Endothelial cell of umbilical vein (primary cell): ENCODE measurements at regions not wholly inside any gene's neighbourhood (a gene's known extent, or its start where the extent isn't known, plus 50 kb on each side); places are given as distances from the start of the nearest gene placed in this dataset.

Experiments used
- BruUV-seq: library from RNA; stranded (reverse); fragments of 400-500 nt; replicated peaks from 2 replicates; lab custom pipeline; 2021; lab: Mats Ljungman, UMichigan
- CTCF ChIA-PET: fragments of 300-600, 350-600 bp; sonication (Branson Sonifier 250); formaldehyde crosslinking; loops from one replicate; lab custom pipeline; 2021; ENCODE audit warnings: antibody characterized with exemption, inconsistent platforms; lab: Charles Lee
- POLR2A ChIA-PET: fragments of 300-600, 350-600 bp; sonication (Branson Sonifier 250); formaldehyde crosslinking; loops from one replicate; lab custom pipeline; 2021; ENCODE audit warnings: antibody characterized with exemption, inconsistent platforms; lab: Charles Lee
- DNase-seq: peaks from one replicate; pipeline ENCODE4 v3.0.0-alpha.2; 2011; ENCODE audit warnings: low read depth, low spot score
- FAIRE-seq: peaks from 2 replicates; lab custom pipeline; 2011; peaks lifted over from hg19 to GRCh38; lab: Jason Lieb, UNC
- H2AFZ ChIP-seq: 2 replicates; pipeline ENCODE4 v1.6.0; 2012; ENCODE audit warnings: low read depth, low read length, control low read depth, inconsistent platforms
- H3K27ac ChIP-seq: 2 replicates; pipeline ENCODE4 v1.5.1; 2011; ENCODE audit warnings: low read depth, mild to moderate bottlenecking, control low read depth, low read length, moderate library complexity; ENCODE audit not compliant: insufficient read depth
- H3K27me3 ChIP-seq, 2 experiments: 2 replicates each; pipeline versions ENCODE4 v1.6.0 to v1.6.1; 2011; ENCODE audit warnings: low read length in 2 of 2, mixed read lengths in 1 of 2; ENCODE audit not compliant: control insufficient read depth in 2 of 2, insufficient read depth in 2 of 2
- H3K36me3 ChIP-seq, 2 experiments: 2 replicates in 1 of 2; 3 replicates in 1 of 2; pipeline ENCODE4 v1.5.1; 2011; ENCODE audit warnings: low read length in 2 of 2, mild to moderate bottlenecking in 1 of 2, moderate library complexity in 1 of 2; ENCODE audit not compliant: control insufficient read depth in 2 of 2, insufficient read depth in 2 of 2; ENCODE audit errors: extremely low read depth in 1 of 2
- H3K4me1 ChIP-seq: 3 replicates; pipeline ENCODE4 v1.5.1; 2011; ENCODE audit warnings: mild to moderate bottlenecking, low read length; ENCODE audit not compliant: control insufficient read depth, insufficient read depth; ENCODE audit errors: extremely low read depth
- H3K4me2 ChIP-seq: 2 replicates; pipeline ENCODE4 v1.6.1; 2011; ENCODE audit warnings: low read length, control low read depth, mixed read lengths; ENCODE audit not compliant: insufficient read depth
- H3K4me3 ChIP-seq, 3 experiments: fragments of 200-600 bp in 1 of 3; sonication (generic), shearing (Covaris generic) in 1 of 3; replicated peaks in 1 of 3; 2 replicates each; pipeline ENCODE4 v1.5.1; 2011 to 2016; ENCODE audit warnings: control low read depth in 3 of 3, low read length in 3 of 3, mild to moderate bottlenecking in 2 of 3, inconsistent platforms in 1 of 3, low read depth in 1 of 3, moderate library complexity in 1 of 3; ENCODE audit not compliant: insufficient read depth in 1 of 3
- H3K79me2 ChIP-seq: 2 replicates; pipeline ENCODE4 v1.6.0; 2012; ENCODE audit warnings: low read length, inconsistent platforms; ENCODE audit not compliant: control insufficient read depth, insufficient read depth
- H3K9ac ChIP-seq: replicated peaks from 2 replicates; pipeline ENCODE3; 2011; ENCODE audit warnings: low read length, control low read depth; ENCODE audit not compliant: insufficient read depth; ENCODE audit errors: extremely low read depth
- H3K9me1 ChIP-seq: replicated peaks from 3 replicates; pipeline ENCODE4 v1.6.0; 2011; ENCODE audit warnings: mild to moderate bottlenecking, low read length; ENCODE audit not compliant: control insufficient read depth, insufficient read depth; ENCODE audit errors: extremely low read depth
- H3K9me3 ChIP-seq: replicated peaks from 2 replicates; pipeline ENCODE4 v1.5.1; 2012; ENCODE audit warnings: low read length, inconsistent platforms; ENCODE audit not compliant: control insufficient read depth, insufficient read depth
- H4K20me1 ChIP-seq: replicated peaks from 2 replicates; pipeline ENCODE3; 2011; ENCODE audit warnings: mild to moderate bottlenecking, low read length; ENCODE audit not compliant: control insufficient read depth, insufficient read depth; ENCODE audit errors: extremely low read depth
- CTCF ChIP-seq, 2 donors: IDR thresholded peaks; 1 replicate in 1 of 2; 2 replicates in 1 of 2; pipeline ENCODE4 v1.5.1; 2011; ENCODE audit warnings: low read length in 2 of 2, mild to moderate bottlenecking in 2 of 2, moderate library complexity in 2 of 2, control low read depth in 1 of 2, inconsistent platforms in 1 of 2, low read depth in 1 of 2; ENCODE audit not compliant: insufficient read depth in 1 of 2; ENCODE audit errors: extremely low read depth in 1 of 2
- EZH2 ChIP-seq: IDR thresholded peaks from 2 replicates; pipeline ENCODE4 v1.6.1; 2012; ENCODE audit warnings: borderline replicate concordance, low read depth, mild to moderate bottlenecking, moderate library complexity, low read length, inconsistent platforms; ENCODE audit not compliant: severe bottlenecking
- FOS ChIP-seq: IDR thresholded peaks from 2 replicates; pipeline ENCODE4 v1.6.1; 2011; ENCODE audit warnings: mild to moderate bottlenecking, low read length, moderate library complexity, borderline replicate concordance; ENCODE audit not compliant: insufficient read depth
- GATA2 ChIP-seq: IDR thresholded peaks from 2 replicates; pipeline ENCODE4 v1.7.0; 2011; ENCODE audit warnings: low read depth, mild to moderate bottlenecking, moderate library complexity, mixed read lengths, low read length; ENCODE audit not compliant: insufficient read length, insufficient read depth
- JUN ChIP-seq: IDR thresholded peaks from 2 replicates; pipeline ENCODE4 v1.6.1; 2011; ENCODE audit warnings: borderline replicate concordance, low read depth; ENCODE audit not compliant: insufficient read length, insufficient read depth
- MAX ChIP-seq: IDR thresholded peaks from 2 replicates; pipeline ENCODE4 v1.6.1; 2011; ENCODE audit not compliant: insufficient read depth, insufficient read length
- MYC ChIP-seq: IDR thresholded peaks from one replicate; pipeline ENCODE4 v1.6.1; 2011; ENCODE audit warnings: mild to moderate bottlenecking, low read depth, low read length
- POLR2A ChIP-seq: IDR thresholded peaks from 2 replicates; pipeline ENCODE4 v1.6.1; 2012; ENCODE audit warnings: low read depth, mild to moderate bottlenecking, control low read depth, low read length
- POLR2AphosphoS5 ChIP-seq: IDR thresholded peaks from 2 replicates; pipeline ENCODE4 v1.6.1; 2012; ENCODE audit warnings: low read depth, mild to moderate bottlenecking, control low read depth, low read length, moderate library complexity; ENCODE audit not compliant: insufficient read depth
- dilution Hi-C: fragments of 300-500 bp; cut with MboI; formaldehyde crosslinking; loops from one replicate; pipeline ENCODE4 v1.15.0; 2019; ENCODE audit warnings: low sequenced_read_pairs; ENCODE audit not compliant: extremely low pct_ligation_motif_present
- intact Hi-C: fragments of 100-400 bp; cut with micrococcal nuclease; formaldehyde crosslinking; loops from one replicate; pipeline ENCODE4 v1.10.0; 2022

- no peak for FAIRE-seq
- H3K9ac ChIP-seq: no peak overlapping the region
- H3K4me1 ChIP-seq: peaks cover 4% of the 10 kb centered on the region
- CTCF ChIA-PET: no interaction called here
- H3K9me3 ChIP-seq: no peaks in the 10 kb centered on the region
- H3K4me2 ChIP-seq: no peak overlapping the region
- no peak for DNase-seq
- POLR2A ChIA-PET: no interaction called here
- TF ChIP-seq EZH2: no peak
- no peak for TF ChIP-seq POLR2A
- TF ChIP-seq POLR2AphosphoS5: no peak
- TF ChIP-seq GATA2: no peak
- no peak for TF ChIP-seq MYC
- TF ChIP-seq JUN: no peak
- no peak for TF ChIP-seq FOS
- TF ChIP-seq MAX: no peak
- no peak for TF ChIP-seq CTCF (IDR thresholded peaks at IDR 0.05; ENCODE audit: extremely low read depth in 1 of 2, insufficient read depth in 1 of 2, low read depth in 1 of 2, low read length in 2 of 2)
- no peak overlapping the region for H2AFZ ChIP-seq
- H3K9me1 ChIP-seq: no peaks in the 10 kb centered on the region
- H4K20me1 ChIP-seq: no peaks in the 10 kb centered on the region
- no peaks in the 10 kb centered on the region for H3K27me3 ChIP-seq
- intact Hi-C loops: no loop called here
- BruUV-seq: no TSS peak
- H3K36me3 ChIP-seq: no peaks in the 10 kb centered on the region
- no peak overlapping the region for H3K27ac ChIP-seq
- H3K4me3 ChIP-seq: no peak overlapping the region
- dilution Hi-C loops: no loop called here
- H3K79me2 ChIP-seq: no peaks in the 10 kb centered on the region
Measured at GRCh38 chrX:8278557-8278956, 107.5 kb upstream of the VCX2 start.
